ENCODE measurements at regions not wholly inside any gene's neighbourhood (a gene's known extent, or its start where the extent isn't known, plus 50 kb on each side); places are given as distances from the start of the nearest gene placed in this dataset.

DNA sequence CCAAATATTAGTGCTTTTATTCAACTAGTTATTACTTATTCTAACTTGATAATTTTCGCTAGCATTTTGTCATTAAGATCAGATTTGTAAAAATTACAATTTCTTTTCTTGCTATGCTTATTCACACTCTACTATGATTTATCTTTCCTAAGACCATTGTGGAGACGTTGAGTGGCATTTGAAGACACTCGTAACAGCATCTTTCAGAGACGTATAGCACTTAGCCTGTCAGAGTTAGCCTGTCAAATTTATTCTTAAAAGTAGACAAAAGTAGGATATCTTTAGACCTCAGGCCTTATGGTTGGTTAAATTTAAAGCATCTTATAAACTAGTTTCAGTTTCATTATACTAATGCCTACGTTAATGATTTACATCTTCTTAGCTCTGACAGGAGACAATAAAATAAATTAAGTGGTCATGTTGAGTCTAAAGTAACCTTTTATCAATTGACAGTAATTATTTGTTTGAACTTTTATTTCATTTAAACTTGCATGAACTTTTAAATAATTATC is 1410.1 kb downstream of the MRPL39 start:
- DNase-seq: no peak

DNA sequence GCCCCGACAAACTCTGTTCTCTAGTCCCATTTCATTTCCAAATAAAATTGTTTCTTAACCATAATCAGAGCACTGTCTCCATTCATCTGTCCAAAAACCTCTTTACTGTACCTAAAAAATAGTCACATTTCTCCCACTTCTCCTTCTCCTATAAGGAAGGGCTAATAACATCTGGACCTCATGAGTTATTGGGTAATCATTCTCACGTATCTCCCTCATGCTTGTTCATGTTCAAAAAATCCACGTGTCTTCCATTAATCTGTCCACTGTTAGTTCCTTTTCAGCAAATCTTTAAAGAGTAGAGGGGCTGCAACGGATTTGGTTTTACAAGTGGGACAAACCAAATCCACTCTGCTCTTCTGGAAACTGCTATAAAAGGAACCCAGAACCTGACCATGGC is 1418.8 kb downstream of the MRPL39 start:
- DNase-seq: no peak

DNA sequence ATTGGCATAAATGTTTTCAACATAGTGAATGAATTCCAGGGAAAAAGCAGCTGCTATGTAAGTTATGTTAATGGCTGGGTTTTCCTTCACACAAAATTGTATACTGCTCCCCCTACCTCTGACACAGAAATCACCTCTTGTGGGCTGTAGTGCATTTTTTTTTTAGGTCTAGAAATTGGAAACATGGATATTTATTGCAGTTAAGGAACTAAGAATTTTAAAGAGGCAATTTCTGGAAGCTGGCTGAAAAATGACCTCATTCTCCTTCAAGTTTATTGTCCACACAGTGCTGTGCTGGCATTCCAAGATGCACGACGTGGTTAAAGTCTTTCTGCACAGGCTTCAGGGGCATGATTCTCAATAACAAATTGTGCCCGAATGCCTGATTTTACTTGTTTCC is 1424.2 kb downstream of the MRPL39 start:
- DNase-seq: no peak

DNA sequence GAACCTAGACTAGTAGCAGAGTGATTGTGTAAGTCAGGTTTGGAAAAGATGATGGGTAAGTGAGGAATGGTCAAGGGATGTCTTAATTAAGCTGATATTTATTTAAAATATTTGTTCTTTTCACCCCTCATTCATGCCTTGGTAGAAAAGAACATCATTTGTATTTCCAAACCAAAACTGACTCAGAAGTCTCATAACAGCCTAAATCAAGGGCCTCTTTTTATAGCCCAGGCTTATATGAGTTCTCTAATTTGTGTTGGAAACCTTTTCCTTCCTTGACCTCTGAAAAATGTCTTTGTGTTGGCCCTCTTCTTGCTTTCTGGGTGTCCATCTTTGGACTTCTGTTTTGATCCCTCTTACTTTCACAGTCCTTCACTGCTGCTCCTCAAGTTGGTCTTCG is 1428.2 kb downstream of the MRPL39 start:
- no peak for DNase-seq

DNA sequence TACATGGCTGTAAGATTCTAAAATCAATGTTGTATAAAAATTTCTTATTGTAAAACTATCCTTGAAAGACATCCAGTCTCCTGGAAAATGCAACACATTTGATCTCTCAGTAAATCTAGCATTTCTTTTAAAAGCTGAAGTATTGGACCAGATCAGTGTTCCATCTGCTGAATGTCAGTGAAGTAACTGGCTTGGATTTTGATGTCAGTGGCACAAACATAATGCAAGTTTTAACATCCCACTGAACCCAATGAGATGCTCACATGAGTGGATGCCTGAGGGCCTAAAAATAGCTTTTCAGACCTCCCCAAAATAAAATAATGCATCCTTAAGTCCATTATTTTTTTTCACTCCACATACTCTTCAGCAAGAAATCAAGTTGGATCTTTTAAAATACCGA is 1432.2 kb downstream of the MRPL39 start:
- DNase-seq: no peak

DNA sequence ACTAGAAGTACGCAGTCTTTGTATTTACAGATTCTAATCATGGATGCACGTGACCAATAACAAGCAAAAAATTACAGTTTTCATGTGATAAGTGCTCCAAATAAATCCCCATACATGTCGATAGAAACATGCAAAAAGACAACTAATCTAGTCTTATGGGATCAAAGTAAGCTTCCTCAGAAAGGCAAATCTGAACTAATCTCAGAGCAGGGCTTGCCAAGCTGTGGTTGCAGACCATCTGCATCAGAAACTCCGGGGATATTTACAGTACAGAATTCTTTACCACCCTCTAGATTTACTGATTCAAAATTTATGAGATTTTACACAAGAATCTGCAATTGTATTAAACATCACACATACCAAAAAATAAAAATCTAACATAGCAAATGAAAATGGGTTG is 1435.5 kb downstream of the MRPL39 start:
- no peak for DNase-seq

DNA sequence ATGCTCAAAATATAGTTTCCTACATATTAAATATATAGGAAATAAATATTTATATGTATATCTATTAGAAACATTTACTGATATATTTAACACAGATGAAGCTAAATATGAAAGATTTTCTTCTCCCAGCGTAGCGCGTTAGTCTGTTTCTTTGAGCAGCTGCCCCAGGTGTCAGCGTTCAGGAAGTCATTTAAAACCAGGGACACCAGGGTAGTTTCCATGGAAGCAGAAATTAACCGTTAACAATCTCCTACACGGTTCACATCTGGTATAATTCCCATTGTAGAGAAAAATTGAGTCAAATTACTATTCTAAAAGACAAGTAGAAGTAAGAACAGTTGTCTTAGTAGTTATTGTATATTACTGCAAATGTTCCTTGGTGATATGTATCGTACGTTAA is 1443.7 kb downstream of the MRPL39 start:
- DNase-seq: no peak

DNA sequence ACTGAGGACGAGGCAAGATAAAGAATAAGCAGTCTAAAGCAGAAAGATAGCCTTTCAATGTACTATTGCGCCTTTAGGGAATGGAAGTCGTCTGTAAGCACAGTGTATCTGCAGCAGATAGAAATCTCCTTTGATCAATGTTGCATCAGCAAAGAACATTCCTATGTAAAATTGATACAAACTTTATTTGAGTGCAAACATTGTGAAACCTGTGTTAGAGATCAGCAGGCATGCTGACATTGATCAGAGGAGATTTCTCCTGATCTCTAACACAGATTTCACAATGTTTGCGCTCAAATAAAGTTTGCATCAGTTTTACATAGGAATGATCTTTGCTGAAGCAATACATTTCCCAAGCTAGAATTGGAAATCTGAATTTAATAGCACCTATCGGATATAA is 1446.8 kb downstream of the MRPL39 start:
- no peak for DNase-seq

DNA sequence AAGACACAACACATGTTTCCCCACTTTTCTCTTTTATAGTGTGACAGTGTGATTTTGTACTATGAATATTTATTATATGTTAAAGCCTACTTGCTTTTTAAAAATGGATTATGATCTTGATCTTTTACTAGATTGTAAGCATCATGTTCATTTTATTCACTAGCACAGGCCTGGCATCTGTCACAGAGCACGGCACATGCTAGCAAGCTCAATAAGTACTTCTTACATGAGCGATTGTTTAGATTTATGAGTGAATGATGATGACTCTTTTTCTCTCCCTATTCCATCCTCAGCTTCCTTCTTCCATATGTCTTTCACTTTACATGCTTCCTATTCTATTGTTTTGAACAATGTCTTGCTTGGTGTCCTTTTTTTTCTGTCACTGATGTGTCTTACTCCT is 1454.1 kb downstream of the MRPL39 start:
- no peak for DNase-seq

DNA sequence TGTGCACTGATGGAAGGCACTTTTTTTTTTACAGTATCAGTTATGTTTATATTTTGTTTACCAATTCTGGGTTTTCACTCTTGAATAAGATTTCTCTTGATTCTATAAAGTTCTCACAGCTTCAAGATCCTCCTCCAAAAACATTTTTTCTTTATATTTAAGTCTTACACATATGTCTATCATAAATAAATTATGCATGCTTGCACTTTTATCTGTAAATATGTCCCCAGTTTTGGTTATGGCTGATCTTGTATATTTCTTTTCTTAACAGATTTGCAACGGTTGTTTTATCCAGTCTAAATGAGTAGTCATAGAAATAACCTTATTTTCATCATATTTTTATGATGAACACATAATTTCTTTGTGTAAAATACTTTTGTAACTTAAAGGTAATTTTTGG is 1456.5 kb downstream of the MRPL39 start:
- no peak for DNase-seq

DNA sequence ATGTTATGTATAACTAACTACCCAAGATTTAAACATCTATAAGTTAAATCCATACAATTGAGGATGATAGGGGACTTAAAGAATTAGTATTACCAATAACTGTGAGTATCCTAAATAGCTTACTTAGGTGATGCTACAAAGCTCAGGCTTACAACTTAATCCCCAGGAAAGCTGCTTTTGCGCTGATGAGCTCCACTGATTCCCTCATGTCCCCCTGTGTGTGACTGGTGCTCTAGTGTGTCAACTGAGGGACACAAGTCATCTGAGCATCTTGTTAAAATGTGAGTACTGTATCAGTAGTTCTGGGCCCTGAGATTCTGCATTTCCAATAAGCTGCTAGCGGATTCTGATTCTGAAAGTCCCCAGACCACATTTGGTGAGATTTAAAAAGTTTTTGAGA is 1458.8 kb downstream of the MRPL39 start:
- DNase-seq: no peak

DNA sequence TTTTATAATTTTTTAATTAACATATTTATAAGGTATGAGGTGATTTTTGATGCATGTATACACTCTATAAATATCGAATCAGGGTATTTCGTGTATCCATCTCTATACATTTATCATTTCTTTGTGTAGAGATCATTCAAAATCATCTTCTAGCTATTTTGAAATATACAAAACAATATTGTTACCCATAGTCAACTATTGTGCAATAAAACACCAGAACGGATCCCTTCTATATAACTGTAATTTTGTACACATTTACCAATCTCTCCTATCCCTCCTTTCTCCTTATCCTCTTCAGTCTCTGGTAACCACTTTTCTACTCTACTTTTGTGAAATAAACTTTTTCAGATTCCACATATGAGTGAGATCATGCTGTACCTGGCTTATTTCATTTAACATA is 1459.6 kb downstream of the MRPL39 start:
- no peak for DNase-seq

DNA sequence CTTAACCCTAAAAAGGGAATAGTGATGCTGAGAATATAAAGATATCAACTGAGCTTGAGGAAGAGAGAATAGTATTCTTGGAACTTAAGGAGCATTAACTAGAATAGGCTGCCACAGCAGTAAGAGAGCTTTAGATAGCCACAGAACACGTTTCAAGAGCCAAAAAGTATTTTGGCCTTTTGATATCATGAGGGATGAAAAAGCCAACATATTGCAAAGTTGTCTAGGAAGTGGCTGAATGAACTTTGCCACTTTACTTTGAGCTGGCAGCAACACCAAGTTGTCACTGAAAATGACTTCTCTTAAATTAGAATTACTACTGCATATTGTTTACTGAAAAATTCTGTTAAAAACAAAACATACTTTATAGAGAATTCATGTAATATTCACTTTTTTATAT is 1476.2 kb downstream of the MRPL39 start:
- DNase-seq: no peak

DNA sequence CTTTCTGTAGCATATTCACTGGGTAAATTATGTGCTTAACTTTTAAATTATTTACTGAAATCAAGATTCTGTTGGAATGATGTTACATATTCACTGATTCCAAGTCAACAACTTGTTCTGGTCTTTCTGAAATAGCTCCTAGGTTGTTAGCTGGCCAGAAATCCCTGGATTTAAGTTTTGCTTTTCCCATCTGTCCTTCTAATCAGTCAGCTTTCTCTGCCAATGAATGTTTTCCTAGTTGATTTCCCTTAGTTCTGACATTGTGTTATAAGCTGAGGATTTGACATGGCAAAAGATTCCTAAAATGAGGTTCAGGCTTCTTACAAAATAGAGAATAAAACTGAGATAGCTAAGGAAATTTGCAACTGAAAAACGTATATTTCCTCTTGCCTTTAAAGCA is 1479.6 kb downstream of the MRPL39 start:
- DNase-seq: no peak

DNA sequence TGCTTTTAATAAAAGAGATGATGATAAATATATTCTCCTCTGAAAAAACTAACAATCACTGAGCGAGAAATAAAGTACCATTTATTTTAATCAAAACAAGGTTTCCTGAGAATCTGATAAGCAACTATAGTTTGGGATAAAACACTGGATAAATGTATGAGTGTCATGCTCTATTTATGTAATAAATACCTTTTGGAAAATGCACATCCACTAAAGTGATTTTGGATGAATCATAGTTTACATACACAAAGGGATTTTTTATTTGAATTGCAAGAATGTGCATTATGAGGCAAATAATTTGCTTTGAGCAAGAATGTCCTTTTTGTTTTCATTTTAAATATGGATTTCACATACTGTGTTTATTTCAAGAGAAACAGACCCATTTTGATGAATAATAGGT is 1483.5 kb downstream of the MRPL39 start:
- DNase-seq: no peak

DNA sequence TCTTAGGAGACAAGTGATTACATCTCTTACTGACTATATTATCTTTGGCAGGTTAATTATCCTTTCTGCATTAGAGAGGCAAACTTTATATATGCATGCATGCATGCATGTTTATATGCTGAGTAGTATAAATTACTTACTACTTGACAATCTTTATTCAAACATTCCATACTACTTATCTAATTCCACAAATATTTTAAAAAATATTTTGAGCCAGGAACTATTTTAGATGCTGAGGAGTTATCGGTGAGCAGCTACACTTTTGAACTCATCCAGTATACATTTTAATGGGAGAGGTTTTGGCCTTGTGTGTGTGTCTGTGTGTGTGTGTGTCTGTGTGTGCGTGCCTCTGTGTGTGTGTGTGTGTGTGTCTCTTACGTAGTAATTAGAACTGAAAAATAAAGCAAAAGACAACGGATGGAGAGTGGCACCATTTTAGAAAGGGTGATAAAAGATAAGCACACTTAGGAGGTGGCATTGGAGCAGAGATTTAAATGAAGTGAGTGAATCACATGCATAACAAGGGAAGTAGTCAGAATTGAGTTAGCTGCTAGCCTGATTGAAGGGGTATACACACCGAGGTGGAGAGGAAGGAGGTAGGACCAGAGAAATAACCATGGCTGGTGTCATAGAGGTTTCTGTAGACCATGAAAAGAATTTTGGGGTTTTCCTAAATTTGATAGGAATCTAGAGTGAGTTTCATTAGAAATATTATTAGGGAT is 1488.4 kb downstream of the MRPL39 start:
- DNase-seq: no peak

DNA sequence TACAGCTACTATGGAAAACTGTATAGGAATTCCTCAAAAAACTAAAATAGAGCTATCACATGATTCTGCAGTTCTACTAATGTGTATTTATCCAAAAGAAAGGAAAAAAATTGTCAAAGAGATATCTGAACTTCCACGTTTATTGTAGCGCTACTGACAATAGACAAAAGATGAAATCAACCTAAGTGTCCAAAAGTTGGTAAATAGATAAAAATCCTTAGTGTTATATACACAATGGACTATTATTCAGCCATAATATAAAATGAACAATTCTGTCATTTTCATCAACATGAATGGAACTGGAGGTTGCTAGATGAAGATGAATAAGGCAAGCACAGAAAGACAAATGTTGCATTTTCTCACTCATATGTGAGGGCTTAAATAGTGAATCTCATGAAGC is 1492.1 kb downstream of the MRPL39 start:
- DNase-seq: no peak

DNA sequence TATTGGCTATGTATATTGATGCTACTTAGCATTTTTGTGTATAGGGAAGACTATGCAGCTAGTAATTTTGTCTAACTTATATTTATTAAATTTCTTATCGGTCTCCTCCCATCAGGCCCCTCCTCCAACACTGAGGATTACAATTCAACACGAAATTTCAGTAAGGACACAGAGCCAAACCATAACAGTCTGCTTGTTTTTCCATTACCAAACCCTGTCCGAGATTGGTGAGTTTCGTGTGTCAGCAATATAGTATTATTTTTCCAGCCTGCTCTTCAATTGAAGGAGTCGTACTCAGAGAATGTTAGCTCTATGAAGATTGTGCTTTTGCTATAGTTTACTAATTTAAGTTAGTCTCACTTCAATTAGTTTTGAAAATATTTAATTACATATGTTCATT is 1495.3 kb downstream of the MRPL39 start:
- DNase-seq: no peak

DNA sequence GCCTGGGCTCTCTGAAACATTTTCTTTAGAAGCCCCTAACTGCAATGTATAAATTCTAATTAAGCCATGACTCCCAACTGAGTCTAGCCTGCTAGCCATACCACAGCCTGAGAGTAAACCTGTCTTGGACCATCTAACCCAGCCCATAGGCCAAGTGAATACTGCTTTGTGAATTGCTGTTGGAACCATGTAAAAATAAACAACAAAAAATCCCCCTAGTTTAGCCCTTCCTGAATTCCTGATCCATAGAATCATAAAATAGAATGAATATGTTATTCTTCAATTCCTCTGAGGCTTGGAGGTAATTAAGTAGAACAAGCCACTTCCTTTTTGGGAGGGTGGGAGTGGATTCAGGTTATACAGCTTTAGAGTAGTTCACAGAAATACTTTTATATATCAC is 1496.4 kb downstream of the MRPL39 start:
- no peak for DNase-seq

DNA sequence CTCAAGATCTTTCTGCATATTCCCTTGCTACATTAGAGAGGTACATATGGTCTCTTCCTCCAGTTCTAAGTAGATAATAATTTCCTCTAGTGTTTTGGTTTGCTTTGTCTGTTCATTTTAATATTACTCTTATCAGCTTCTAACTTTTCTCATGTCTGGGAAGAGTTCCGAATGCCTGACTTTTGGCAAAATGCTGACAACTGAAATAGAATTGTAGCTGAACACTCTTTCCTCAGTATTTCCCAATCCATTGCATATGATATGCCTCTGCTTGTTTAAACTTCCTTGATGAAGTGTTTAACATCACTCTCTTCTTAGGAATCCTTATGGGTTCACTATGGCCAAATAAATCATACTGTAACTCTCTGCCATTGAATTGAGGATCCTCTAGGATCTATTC is 1510.1 kb downstream of the MRPL39 start:
- DNase-seq: no peak

DNA sequence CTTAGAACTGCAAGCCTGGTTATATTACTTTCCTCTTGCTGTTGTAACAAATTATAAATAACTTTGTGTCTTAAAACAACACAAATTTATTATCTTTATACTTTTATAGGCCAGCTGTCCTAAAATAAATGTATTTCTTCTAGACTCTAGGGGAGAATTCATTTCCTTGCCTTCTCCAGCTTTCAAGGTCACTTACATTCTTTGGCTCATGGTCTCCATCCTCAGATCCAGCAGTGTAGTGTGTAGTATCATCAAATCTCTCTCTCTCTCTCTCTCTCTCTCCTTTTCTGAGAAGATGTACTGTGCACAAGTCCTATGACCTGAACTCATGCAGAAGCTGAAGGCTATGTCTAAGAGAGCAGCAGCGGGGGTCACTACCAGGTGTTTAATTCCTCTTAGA is 1510.6 kb downstream of the MRPL39 start:
- DNase-seq: no peak

DNA sequence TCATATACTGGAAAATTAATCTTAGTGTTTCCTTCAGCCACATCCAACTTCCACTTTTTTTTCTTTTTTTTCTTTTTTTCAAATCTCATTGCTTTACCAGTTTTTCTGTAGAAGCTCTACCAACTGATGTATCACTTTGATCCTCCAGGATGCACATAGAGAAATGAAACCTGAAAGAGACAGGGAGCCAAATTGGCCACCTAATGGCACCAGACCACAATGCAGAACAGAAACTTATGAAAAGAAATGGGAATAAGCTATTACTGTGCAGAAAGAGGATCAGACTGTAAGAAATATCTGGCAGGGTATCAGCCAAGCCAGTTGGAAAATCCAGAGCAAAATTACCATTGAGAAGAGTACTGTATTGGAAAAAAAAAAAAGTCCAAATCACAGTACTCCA is 1514.2 kb downstream of the MRPL39 start:
- DNase-seq: no peak

DNA sequence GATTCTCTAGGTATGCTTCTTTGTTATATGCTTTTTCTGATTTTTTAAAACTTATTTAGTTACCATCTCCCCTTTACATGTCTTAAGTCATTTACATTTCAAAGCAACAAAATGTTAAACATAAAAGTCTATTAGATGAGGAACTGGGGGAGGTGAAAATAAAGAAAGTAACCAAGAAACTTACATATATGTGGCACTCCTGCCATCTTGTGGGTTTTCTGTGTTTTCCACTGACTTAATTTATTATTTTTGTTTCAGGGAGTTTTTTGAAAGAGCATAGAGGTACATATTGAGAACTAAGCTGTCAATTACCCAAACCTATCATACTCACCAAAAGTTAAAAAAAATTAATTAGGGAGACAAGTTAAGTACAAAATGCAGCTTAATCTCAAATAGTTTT is 1531.1 kb downstream of the MRPL39 start:
- DNase-seq: no peak

DNA sequence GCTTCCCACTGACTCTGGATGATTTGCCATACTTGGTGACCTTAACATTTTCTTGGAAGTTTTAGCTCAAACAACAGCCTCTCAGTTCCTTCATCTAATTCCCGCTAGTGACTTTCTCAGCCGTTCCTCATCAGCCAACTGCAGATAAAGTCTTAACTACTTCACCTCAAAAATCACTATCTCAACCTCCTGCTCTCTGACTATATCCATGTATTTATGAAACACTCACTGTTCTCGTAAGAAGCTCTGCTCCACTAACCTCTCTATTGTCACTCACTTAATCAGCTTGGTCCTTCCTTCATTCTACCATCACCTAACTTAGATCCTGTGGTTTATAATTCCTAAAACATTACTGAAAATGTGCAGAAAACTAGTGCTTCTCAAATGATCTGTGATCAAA is 1551.6 kb downstream of the MRPL39 start:
- DNase-seq: no peak

DNA sequence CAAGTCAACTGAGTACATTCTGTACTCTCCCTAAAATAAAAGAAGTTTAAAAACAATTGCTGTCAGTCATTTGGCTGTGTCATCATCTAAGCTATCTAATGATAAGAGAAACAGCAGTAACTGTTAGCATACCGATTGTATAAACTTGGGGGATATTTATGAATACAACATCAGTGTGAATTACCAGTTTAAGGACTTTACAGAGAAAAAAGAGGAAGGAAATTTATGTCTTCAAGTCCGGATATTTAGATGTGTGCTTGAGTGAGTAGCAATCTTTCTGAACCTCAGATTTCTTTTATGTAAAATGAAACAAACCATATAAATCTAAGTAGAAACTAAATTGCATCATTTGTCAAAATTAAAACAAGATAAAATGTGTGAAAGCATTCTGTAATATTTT is 1557.0 kb downstream of the MRPL39 start:
- no peak for DNase-seq
